ENCODE measurements at regions not wholly inside any gene's neighbourhood (a gene's known extent, or its start where the extent isn't known, plus 50 kb on each side); places are given as distances from the start of the nearest gene placed in this dataset.
"Not testable (repeated sequence)": the region's sequence is repeated elsewhere in the genome, so short reads cannot be mapped to it uniquely, and the experiment has no call there.

- TF ChIP-seq CTCF (conservative IDR thresholded peaks at IDR 0.05): no peak
- H3K27ac ChIP-seq: no peak overlapping the region
Measured at GRCh38 chr6:85278466-85279035, 171.3 kb upstream of the NT5E start.

GRCh38 chr6:85276026-85276425 lies 173.9 kb upstream of the NT5E start:
- not testable (repeated sequence) for H3K27ac ChIP-seq

- H3K27ac ChIP-seq: no peak overlapping the region
- TF ChIP-seq CTCF (conservative IDR thresholded peaks at IDR 0.05): no peak
Measured at GRCh38 chr6:85275338-85275985, 174.4 kb upstream of the NT5E start.

- H3K27ac ChIP-seq: no peak overlapping the region
- no peak for TF ChIP-seq CTCF (conservative IDR thresholded peaks at IDR 0.05)
Measured at GRCh38 chr6:85273870-85274269, 176.0 kb upstream of the NT5E start.

GRCh38 chr6:85273046-85273445 lies 176.8 kb upstream of the NT5E start:
- no peak overlapping the region for H3K27ac ChIP-seq
- TF ChIP-seq CTCF (conservative IDR thresholded peaks at IDR 0.05): no peak

GRCh38 chr6:85272592-85272991 lies 177.3 kb upstream of the NT5E start:
- no peak for TF ChIP-seq CTCF (conservative IDR thresholded peaks at IDR 0.05)
- no peak overlapping the region for H3K27ac ChIP-seq

DNA sequence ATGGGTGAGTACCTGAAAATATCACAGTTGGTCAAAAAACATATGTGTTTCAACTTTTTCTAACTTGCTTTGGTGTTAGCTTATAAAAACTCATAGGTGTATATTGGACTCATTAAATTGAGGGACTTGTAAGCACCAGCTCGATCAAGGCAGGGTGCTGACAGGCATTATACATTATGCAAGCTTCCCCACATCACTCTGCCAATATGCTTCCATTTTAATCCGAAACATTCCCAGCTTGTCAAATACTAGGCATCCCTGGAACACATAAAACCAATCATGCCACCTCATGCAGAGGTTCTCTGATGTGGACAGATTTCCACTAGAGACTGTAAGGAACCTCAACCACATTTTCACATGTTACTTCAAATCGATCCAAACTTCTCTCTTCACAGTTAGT lies 187.3 kb upstream of the NT5E start:
- TF ChIP-seq CTCF (conservative IDR thresholded peaks at IDR 0.05): no peak

GRCh38 chr6:85261271-85261670 lies 188.6 kb upstream of the NT5E start:
- TF ChIP-seq CTCF (conservative IDR thresholded peaks at IDR 0.05): no peak

More for the DNA sequence above, 187.3 kb upstream of the NT5E start:
- no peak overlapping the region for H3K27ac ChIP-seq

More at GRCh38 chr6:85261271-85261670, 188.6 kb upstream of the NT5E start:
- H3K27ac ChIP-seq: no peak overlapping the region
